ENCODE measurements at regions not wholly inside any gene's neighbourhood (a gene's known extent, or its start where the extent isn't known, plus 50 kb on each side); places are given as distances from the start of the nearest gene placed in this dataset.
"Not testable (repeated sequence)": the region's sequence is repeated elsewhere in the genome, so short reads cannot be mapped to it uniquely, and the experiment has no call there.

GRCh38 chr14:55769877-55770276, 189.9 kb downstream of the KTN1 start:
- DNase-seq = no peak

GRCh38 chr14:55771242-55771981, 191.4 kb downstream of the KTN1 start:
- DNase-seq = no peak

GRCh38 chr14:55772486-55772885, 192.5 kb downstream of the KTN1 start:
- DNase-seq = no peak

GRCh38 chr14:55773312-55773711, 193.3 kb downstream of the KTN1 start:
- DNase-seq = no peak

- no peak for DNase-seq
These were observed 194.1 kb downstream of the KTN1 start for GRCh38 chr14:55773984-55774545.

GRCh38 chr14:55777877-55778276, 197.9 kb downstream of the KTN1 start:
- no peak for DNase-seq

- DNase-seq = no peak
These were observed 200.3 kb downstream of the KTN1 start for GRCh38 chr14:55780156-55780946.

GRCh38 chr14:55781046-55781445, 201.0 kb downstream of the KTN1 start:
- DNase-seq = no peak

GRCh38 chr14:55782166-55782565, 202.2 kb downstream of the KTN1 start:
- DNase-seq = no peak

GRCh38 chr14:55789406-55789805, 209.4 kb downstream of the KTN1 start:
- DNase-seq = no peak

- no peak for DNase-seq
These were observed 214.9 kb downstream of the KTN1 start for GRCh38 chr14:55794655-55795595.

GRCh38 chr14:55796513-55796912, 216.5 kb downstream of the KTN1 start:
- DNase-seq = not testable (repeated sequence)

GRCh38 chr14:55798406-55798805, 218.4 kb downstream of the KTN1 start:
- DNase-seq = no peak

- no peak for DNase-seq
These were observed 219.6 kb downstream of the KTN1 start for GRCh38 chr14:55799508-55800095.

- no peak for DNase-seq
These were observed 220.3 kb downstream of the KTN1 start for GRCh38 chr14:55800156-55800785.

GRCh38 chr14:55801121-55801520, 221.1 kb downstream of the KTN1 start:
- DNase-seq = no peak

- peak; percentile 61 for DNase-seq
These were observed 223.2 kb downstream of the KTN1 start for GRCh38 chr14:55802986-55803872.

GRCh38 chr14:55803873-55804553, 224.0 kb downstream of the KTN1 start:
- DNase-seq = no peak

GRCh38 chr14:55805250-55805649, 225.2 kb downstream of the KTN1 start:
- no peak for DNase-seq
